Bone marrow (tissue), 2 donors: ENCODE measurements at regions not wholly inside any gene's neighbourhood (a gene's known extent, or its start where the extent isn't known, plus 50 kb on each side); places are given as distances from the start of the nearest gene placed in this dataset.
"Not testable (repeated sequence)": the region's sequence is repeated elsewhere in the genome, so short reads cannot be mapped to it uniquely, and the experiment has no call there.

Experiments
- DNase-seq, 2 donors: peaks; one replicate each; lab custom pipeline; 2025; lab: John Stamatoyannopoulos, UW

DNA sequence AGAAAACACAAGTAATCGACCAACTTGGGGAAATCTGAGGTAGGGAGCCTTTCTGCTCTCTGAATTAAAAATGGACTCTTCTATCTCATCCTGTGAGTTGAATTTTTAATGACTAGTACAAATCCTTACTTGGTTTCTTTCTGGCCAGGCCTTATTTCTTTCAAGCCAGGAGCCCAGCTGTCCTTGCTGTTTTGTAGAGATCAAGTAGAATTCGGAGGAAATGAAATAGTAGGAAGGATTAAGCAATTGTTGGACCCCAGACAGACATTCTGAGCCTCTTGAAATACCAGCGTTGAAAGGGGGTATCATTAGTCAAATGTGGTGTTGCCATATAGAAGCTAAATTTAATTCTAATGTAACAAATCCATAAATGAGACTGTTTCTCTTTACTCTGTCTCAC is 53.7 kb upstream of the SMIM15 start:
- no peak for DNase-seq

DNA sequence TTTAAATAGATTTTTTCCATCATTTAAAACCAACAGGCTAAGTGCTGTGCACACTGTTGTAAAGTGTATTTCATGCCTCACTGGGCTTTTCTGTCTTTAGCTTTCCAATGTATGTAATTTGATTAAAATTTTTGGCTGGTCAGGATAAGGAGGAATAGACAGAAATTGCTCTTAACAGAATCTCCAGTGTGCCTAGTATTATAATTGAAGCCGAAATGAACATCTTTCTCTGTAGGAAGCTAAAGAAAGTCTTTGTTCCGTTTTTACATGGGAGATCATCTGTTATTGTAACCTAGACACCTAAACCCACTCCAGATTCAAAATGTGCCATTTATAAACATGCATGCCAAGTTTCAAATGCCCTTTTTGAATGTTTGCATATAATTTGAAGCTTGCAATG is 54.5 kb upstream of the SMIM15 start:
- DNase-seq: no peak

- no peak for DNase-seq
These were observed 54.9 kb upstream of the SMIM15 start for GRCh38 chr5:61217214-61217613.

- DNase-seq: no peak
These were observed 66.0 kb upstream of the SMIM15 start for GRCh38 chr5:61228229-61228628.

- DNase-seq: no peak
These were observed 66.5 kb upstream of the SMIM15 start for GRCh38 chr5:61228691-61229280.

GRCh38 chr5:61229416-61229815 is 67.1 kb upstream of the SMIM15 start:
- DNase-seq: no peak

DNA sequence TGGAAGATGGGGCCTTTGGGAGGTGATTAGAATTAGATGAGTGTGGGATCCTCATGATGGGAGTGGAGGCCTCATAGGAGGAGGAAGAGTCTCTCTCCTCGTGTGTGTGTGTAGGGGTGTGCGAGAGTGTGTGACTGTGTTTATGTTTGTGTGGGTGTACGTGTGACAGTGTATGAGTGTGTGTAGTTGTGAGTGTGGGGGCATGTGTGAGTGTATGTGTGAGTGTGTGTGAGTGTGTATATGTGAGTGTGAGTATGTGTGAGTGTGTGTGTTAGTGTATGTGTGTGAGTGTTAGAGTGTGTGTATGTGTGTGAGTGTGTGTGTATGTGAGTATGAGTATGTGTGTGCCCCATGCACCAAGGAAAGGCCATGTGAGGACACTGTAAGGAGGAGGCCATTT is 68.2 kb upstream of the SMIM15 start:
- no peak for DNase-seq

DNA sequence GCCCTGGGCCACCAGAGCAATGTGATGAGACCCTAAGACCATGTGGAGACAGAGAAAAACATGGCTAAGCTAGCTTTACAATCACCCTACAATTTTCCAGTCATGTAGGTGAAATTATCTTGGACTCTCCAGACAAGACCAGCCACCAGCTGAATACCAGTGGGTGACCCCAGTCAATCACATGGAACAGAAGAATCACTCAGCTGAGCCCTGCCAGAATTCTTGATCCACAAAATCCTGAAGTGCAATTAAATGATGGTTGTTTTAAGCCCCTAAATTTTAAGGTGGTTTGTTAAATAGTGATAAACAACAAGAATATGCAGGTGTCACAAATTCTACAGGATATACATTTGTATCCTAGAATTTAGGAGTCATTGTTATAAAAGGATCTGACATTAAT is 69.5 kb upstream of the SMIM15 start:
- no peak for DNase-seq

DNA sequence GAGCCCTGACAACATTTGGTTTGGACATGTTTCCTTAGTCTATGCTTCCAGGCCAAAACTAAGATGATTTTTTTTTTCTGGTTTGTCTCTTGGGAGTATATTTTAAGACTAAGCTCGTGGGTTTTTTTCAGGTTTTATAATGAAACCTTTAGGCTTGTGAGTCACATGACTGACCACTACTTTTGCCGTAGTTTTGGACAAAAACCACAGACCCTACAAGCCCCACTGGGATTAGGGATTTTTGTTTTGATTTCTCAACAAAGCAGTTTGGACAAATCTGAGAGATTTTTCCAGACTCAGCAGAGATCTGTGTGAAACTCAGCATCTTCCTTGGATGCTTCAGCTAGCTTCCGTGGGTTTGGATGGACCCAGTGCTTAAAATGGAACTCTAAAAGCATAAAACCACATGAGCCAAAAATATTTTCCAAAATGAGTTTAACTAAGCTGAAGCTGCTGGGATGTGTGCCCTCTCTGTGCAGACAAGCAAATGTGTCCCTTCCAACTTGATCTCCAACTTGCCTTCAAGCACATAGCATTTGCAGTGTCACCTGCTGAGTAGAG is 70.3 kb upstream of the SMIM15 start:
- no peak for DNase-seq

GRCh38 chr5:61234019-61234418 is 71.8 kb upstream of the SMIM15 start:
- DNase-seq: no peak

DNA sequence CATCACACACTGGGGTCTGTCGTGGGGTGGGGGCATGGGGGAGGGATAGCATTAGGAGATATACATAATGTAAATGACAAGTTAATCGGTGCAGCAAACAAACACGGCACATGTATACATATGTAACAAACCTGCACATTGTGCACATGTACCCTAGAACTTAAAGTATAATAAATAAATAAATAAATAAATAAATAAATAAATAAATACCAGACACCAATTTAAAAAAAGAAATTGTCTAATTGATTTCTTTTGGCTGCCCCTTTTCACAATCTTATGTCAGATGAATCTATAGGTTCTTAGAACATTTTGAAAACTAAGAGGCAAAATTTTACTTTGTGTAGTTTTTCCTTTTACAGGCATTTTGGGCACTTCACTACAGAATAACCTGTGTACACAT is 74.4 kb upstream of the SMIM15 start:
- DNase-seq: not testable (repeated sequence)

DNA sequence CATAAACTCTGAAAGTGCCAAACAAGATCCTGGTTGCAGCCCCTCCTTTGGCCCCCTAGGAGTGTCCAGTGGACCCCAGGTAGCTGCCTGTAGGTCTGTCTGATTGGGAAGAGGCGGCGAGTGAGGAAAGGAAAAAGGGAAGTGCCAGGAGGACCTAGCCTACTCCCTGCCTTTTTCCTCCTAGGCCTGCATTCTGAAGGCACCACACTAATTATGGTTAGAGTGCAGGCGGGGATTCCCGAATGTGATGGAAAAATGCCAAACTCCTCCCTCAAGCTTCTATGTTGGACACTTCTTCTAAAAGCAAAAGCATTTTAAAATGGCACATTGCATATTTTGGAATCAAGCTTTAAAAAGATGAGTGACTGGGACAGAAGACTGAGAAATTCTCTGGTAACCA is 83.2 kb upstream of the SMIM15 start:
- DNase-seq: no peak

DNA sequence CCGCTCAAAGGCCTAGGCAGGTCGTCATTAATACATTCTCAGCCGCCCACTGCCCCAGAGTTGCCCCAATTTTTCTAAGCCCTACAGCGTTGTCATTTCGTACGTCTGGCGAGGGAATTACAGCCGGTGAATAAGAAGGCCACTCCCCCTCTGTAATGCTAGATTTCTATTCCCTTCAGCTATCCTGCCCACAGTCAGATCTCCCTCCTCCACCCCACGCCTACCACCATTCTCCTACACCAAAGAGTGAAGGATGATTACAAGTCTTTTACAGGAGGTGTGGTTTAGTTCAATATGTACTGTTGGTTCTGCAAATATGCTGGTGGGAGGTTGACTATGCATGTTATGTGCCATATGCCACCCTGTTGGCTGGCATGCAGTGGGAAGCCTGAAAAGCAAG is 83.7 kb upstream of the SMIM15 start:
- DNase-seq: no peak

GRCh38 chr5:61246768-61247307 is 84.6 kb upstream of the SMIM15 start:
- no peak for DNase-seq

- DNase-seq: no peak
These were observed 80.0 kb upstream of the ZSWIM6 start for GRCh38 chr5:61251874-61252642.

- no peak for DNase-seq
These were observed 79.5 kb upstream of the ZSWIM6 start for GRCh38 chr5:61252643-61252925.

- no peak for DNase-seq
These were observed 78.5 kb upstream of the ZSWIM6 start for GRCh38 chr5:61253547-61253946.

GRCh38 chr5:61254969-61255555 is 77.0 kb upstream of the ZSWIM6 start:
- DNase-seq: no peak

DNA sequence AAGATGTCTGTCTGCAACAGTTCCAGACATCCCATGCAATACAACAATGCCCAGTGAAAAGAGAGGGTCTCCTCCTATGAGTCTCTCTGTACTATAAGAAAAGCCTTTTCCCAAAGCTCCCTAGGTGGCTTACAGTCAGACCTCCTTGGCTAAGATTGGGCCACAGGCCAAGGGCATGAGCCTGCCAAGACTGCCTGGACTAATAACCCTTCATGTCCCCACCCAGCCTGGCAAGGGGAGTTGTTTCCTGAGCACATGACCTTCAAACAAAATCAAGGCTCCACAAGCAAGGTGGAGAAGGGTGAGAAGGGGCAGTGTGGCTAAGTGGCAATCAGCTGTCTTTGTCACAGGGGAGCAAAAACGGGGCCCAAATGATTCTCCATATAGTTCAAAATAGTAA is 75.6 kb upstream of the ZSWIM6 start:
- no peak for DNase-seq

GRCh38 chr5:61257421-61257820 is 74.6 kb upstream of the ZSWIM6 start:
- no peak for DNase-seq

DNA sequence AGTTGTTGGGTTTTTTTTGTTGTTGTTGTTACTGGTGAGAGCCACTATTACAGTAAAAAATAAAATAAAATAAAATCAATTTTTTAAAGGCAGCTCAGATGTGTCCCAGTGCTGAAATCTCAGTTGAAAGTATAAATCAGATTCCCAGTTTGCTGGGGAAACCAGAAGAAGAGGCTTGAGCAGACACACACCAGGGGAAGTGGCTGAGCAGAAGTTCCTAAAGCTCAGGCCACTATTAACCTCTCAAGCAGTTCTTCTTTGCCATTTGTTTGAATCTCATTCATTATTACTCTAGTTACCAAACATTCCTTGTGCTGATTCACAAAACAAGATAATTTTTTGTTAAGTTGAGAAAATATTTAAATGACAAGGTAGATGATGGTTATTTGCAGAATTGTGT is 70.9 kb upstream of the ZSWIM6 start:
- DNase-seq: no peak

DNA sequence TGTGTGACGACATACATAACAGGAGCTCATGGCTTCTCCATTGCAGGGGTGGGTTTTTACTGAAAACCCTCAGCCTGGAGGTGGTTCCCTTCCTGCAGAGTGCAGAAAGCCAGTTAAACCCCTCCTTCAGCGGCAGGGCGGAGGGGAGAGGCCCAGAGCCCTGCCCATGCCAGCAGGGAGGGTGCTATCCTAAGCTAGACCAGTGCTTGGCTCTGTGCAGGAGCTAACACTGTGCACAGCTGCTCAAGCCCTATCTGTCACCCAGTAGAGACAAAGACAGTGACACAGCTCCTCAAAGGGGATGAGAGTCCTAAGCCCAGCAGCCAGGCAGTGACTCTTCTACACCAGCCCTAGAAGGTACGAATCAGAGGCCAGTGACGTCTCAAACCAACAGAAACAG is 70.0 kb upstream of the ZSWIM6 start:
- DNase-seq: no peak

- DNase-seq: no peak
These were observed 69.0 kb upstream of the ZSWIM6 start for GRCh38 chr5:61263072-61263471.
